SK-N-DZ (cell line): ENCODE measurements at regions not wholly inside any gene's neighbourhood (a gene's known extent, or its start where the extent isn't known, plus 50 kb on each side); places are given as distances from the start of the nearest gene placed in this dataset.
A peak's percentile ranks its signal among the peaks of the same experiment; 100 is the strongest.
"Not testable (repeated sequence)": the region's sequence is repeated elsewhere in the genome, so short reads cannot be mapped to it uniquely, and the experiment has no call there.

Experiments
- DNase-seq: peaks from one replicate; pipeline ENCODE4 v3.0.0-alpha.2; 2015; ENCODE audit warnings: low spot score

DNA sequence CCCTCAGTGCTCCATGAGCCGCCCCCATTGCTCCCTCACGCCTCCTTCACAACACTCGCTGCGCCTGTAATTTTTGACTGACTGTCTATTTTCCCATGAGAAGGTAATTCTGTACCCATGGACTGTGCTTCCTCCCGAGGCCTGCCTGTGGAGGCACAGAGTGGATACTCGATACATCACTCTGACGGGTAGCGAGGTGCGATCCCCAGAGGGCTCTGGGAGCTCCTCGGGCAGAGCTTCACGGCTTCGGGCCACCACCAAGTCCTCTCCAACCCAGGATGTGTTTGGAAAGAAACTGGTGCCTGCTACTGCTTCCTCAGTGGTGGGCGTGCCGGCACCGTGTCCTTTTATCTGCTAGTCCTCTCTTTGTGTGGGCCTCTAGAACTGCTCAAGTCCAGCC, 108.6 kb upstream of the DLG1 start:
- DNase-seq, result no peak

DNA sequence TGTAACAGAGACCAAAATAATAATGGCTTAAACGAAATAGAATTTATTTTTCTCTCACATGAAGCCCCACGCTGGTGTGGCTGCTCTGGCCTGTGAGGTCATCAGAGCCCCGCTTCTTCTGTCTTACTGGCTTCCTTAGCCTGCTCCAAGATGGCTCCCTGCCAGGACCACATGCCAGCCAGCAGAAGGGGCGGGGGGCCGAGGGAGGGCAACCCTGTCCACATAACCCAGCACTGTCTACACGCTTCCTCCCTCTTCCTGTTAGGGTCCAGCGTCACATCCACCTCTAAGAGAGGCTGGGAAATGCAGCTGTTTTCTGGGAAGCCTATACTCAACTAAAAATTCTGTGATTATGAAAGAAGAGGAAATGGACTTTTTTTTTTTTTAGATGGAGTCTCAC, 107.9 kb upstream of the DLG1 start:
- no peak for DNase-seq

DNA sequence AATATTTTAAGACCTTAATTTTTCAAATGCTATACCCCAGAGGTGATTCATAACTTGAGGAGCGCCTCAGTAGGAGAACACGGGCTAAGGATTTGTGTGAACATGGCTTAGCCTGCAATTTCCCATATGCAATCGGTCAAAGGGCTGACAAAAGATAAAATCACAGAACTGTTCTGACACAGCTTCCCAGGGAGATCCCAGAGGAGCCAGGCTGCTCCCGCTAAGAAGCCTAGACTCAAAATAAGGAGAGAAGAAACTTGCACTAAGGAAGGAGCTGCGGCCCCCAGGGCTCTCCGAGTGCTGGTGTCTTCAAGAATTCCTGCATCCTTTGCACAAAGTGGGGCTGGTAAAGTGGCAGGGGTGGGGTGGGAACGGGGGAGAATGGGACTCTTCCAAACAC, 106.3 kb upstream of the DLG1 start:
- DNase-seq, result no peak

DNA sequence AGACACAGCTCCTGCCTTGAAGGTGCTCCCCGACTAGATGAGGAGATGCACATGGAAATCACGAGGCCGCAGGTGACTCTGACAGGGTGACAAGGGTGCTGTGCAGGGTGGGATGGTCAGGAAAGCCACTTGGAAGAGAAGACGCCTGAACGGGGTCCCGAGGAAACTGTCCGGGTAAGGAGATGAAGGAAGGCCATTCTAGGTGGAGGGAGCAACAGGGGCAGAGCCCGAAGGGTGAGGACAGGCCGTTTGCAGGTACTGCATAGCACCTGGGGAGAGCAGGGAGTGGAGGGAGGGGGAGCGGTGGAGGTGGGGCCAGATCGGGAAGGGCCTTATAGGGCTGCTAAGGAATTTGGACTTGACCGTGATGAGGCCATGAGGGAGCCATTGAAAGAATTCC, 105.6 kb upstream of the DLG1 start:
- DNase-seq, result no peak

DNA sequence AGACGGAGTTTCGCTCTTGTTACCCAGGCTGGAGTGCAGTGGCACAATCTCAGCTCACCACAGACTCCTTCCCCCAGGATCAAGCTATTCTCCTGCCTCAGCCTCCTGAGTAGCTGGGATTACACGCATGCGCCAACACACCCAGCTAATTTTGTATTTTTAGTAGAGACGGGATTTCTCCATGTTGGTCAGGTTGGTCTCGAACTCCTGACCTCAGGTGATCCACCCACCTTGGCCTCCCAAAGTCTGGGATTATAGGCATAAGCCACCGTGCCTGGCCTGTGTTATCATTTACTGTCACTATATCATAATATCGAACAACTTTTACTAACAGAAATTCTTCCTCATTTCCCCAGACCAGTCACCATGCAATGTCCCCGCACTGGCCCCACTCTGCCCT, 104.0 kb upstream of the DLG1 start:
- not testable (repeated sequence) for DNase-seq

DNA sequence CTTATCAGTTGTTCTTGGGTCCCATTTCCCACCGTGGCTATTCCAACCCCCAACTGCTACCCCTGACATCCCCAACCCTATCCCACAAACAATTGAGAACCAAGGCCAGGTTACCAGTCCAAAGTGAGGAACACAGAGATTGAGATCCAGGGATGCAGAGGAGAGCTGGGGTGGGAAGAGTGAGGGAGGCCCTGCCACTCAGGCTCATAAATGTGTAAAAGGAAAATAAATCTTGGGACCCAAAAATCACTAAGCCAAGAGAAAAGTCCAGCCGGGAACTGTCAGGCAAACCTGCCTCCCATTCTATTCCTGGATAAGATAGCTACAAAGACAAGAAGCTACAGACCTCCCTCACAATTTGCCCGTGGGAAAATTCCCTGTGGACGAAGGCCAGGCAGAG, 101.1 kb upstream of the DLG1 start:
- no peak for DNase-seq

DNA sequence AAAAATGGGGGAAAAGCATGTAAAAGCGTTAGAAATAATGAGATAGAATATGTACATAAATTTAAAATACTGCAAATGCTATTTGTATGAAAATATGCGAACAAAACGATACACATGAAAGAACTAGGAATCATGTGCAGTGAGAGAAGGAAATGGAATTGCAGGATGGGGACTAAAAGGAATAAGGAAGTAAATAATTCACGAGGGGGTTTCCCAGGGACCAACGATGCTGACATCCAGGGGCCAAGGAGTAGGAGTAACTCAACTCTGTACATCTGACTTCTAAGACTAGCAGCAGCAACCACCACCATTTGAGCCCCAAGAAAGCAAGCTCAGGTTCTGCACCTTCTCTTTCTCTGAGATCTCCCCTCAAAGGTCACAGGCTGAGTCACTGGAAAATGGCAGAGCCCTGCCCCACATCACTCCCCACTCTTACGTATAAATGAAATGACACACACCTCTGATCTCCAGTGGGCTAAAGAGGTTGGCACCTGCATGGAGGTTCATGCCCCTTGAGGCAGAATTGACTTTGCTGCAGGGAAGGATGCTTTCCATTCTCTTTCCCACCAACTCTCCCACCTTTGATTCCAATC, 100.0 kb upstream of the DLG1 start:
- DNase-seq, result no peak

DNA sequence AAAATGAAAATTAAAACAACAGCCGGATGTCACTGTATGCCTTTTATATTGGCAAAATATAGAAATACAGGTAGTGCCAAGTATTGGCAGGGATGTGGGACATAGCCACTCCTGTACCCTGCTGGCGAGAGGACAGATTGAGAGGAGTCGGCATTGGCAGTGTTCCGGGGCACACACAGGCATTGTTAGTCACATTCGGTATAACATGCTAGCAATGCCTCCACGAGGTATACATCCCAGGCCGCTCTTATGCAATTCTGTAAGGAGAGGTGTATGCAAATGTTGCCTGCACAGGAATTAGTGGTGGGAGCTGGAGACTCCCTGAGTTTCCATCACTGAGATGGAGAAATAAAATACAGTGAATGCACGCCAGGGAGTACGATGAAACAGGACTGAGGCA, 99.4 kb upstream of the DLG1 start:
- DNase-seq, result no peak

DNA sequence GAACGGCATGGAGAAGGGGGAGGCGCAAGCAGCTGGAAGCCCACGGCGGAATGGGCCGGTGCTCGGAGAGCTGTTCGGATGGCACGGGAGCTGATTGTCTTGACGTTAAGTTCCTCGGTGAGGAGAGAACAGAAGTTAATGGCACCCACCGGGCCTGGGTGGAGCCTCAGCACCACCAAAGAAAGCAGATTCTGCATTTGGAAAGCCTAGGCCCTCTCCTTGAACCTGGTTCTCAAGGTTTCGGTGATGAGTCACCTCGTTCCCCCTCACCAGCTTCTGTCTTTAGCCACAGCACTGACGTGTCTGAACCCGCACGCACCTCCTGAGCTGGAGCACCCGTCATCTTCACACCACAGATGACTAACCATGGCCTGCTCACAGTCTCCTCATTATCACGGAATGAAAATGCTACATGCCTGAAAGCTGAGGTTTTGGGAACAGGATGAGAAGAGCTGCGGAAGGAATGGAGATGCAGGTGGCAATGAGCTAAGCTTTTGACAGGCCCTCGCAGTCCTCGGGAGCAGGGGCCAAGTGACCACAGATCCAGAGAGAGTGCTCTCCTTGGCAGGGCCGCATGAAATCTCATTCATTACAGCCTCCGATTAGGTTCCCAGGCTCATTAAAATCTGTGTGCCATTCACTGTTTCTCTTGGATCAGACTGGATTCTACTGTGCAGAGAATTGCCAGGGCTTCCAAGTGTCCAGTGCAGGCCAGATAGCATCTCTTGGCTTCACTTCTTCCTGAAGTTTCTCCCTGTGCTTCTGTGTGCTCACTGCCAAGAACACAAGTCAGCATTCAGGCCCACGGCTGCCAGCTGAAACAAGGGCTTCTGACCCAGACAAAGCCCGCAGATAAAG, 96.3 kb upstream of the DLG1 start:
- no peak for DNase-seq

DNA sequence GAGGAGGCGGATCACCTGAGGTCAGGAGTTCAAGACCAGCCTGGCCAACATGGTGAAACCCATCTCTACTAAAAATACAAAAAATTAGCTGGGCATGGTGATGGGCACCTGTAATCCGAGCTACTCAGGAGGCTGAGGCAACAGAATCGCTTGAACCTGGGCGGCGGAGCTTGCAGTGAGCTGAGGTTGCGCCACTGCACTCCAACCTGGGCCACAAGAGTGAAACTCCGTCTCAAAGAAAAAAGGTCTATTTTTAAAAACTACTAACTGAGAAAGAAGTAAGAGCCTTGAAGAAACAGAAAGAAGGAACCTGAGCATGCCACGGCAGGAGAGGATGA, 95.7 kb upstream of the DLG1 start:
- DNase-seq, result not testable (repeated sequence)

DNA sequence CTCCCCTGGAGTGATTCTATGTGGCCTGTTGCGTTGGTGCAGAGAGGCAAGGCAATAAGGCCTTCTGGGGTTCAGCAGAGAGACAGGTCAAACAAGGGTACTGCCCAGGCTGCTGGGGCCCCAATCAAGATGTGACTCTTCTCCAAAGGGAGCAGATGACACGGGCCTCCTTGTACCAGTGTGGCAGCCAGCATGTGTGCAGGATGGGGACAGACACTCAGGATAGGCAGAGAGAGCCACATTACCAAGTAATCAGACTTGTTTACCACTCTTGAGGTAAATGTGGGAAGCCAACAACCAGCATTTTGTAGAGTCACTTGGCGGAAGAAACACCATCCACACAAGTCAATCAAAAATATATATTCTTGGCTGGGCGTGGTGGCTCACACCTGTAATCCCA, 95.3 kb upstream of the DLG1 start:
- DNase-seq, result no peak

DNA sequence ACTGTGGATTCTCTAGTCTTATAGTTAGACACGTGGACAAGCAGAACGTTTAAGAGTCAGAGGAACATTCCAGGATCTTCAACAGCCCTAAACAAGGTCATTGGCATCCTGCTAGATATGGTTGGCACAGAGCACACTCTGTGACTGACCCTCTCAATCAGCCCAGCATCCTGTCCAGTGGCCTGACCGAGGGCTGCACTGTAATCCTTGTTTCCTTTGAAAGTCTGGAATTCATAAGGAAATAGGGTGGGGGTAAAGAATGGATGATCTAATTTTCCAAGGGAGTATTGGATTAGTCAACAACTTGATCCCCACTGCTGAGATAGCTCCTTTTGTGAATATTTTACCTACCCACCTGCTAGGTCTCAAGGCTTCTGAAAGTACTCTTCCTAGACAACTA, 94.5 kb upstream of the DLG1 start:
- no peak for DNase-seq

DNA sequence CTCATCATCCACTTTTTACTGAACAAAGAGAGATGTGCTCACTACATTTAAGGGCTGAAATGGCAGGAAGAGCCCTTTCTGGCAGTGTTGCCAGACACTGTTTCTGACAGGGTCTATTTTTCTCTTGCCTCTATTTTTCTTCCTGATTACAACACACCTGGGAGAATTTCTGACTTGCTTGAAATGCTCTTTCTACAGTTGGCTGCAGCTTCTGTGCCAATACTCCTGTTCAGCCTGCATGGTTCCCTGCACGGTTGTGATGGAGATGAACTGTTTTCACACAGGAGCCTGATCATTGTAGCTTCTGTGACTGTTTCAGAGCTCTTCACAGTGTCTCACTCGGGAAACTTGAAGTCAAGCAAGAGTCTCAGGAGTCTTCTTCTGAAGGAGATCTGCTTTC, 83.0 kb upstream of the DLG1 start:
- DNase-seq, result no peak

DNA sequence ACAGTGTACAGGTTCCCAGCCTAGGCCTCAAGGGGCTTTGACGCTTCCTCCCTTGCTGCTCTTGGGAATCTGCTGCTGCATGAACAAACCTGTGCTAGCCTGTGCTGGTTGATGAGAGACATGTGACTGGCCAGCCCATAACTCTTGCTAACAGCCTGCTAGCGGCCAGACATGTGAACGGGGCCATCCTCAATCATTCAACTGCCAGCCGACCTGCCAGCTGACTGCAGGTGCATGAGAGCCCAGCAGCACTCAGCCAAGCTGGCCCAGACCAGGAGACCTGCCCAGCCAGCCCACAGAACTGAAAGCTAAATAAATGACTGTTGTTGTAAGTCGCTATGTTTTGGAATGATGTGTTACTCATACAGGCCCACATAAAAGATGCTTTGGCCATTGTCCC, 82.4 kb upstream of the DLG1 start:
- peak; percentile 69 for DNase-seq

DNA sequence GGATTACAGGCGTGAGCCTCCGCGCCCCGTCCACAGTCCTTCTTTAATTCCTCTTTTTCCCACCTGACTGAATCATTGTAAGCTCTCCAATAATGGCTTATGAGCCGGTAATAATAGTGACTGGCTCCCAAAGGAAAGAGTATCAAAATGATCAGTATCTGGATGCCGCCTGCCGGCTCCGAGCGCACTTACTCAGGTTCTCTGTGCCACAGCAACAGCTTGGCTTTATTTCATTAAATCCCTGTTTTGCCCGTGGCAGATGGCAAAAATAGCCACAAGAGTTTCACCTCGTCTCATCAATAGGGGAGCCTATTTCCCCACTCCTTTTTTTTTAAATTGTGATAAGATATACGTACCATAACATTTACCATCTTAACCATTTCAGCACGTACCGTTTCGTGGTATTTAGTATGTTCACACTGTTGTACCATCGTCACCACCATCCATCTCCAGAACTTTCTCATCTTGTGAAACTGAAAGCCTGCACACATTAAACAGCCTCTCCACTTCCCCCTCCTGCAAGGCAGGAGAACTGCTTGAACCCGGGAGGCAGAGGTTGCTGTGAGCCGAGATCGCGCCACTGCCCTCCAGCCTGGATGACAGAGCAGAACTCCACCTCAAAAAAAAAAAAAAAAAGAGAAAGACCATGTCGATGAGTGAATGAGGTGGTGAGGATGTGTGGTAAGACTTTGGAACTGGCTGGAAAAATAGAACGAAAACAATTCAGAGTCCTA, 80.7 kb upstream of the DLG1 start:
- DNase-seq, result no peak

DNA sequence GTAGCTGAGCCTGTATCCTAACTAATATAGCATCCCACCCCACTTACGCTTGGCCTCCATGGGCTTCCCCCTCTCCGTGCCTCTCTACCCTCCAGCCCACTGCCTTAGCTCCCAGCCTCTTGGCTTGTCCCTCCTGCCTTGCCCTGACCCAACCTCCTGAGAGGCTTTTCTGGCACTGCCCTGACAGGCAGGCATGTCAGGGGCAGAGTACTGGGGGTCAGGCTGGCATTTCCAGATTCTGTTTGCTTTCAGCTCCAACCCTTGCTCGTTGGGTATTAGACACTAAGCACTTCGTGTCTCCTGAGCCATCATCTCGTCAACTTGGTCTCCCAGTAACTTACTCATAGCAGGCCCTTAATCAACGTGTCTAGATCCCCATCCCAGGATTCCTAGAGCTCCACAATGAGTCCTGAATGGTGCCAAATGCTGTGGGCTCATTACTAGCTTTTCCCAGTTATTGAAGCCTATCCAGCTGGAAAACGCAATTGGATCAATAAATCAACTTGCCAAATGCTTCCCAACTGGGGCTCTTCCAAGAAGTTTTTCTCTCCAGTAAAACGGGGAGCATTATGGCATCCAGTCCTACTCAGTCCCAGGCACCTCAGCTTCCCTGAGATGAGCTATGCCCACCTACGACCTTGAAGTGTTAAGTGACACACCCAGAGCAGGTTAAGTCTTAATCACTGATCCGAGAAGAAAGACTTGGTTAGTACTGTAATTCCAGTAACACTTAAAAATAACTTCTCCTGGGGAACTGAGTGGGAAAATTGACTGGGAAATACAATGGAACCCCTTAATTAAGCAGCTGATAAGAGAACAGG, 78.5 kb upstream of the DLG1 start:
- no peak for DNase-seq

DNA sequence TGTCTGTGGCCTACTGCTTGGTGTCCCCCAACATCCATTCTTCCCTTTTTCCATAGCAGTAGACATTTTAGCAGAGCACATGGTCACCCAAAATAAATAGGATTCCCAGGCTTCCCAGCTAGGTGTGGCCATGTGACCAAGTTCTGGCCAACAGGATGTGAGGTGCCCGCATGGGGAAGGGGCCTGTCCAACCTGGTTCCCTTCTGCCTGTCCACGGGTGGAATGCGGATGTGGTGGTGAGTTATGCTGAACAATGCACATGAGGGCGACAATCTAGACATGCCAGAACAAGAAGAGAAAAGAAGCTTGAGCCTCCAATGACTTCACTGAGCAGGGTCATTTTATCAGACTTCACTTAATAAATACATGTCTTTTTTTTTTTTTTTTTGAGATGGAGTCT, 77.6 kb upstream of the DLG1 start:
- DNase-seq, result no peak

DNA sequence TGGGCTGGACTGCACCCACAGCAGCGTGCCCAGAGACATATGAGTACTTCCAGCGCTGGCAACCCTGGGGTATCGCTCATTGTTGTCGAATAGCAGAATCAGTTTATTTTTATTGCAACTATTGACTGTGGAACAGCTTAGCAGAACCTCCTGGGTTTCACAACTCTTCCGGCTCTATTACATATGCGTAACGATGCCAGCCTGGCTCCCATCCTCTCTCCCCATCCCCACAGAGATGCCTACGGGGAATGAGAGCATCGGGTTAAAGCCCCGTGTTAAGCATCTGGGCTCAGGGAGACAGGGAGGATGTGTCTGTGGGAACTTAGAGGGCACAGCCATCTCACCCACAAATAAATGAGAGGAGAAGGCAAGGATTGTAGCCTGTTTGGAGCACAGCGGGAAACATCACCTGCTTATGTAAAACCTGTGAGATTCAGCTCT, 76.6 kb upstream of the DLG1 start:
- DNase-seq, result no peak

DNA sequence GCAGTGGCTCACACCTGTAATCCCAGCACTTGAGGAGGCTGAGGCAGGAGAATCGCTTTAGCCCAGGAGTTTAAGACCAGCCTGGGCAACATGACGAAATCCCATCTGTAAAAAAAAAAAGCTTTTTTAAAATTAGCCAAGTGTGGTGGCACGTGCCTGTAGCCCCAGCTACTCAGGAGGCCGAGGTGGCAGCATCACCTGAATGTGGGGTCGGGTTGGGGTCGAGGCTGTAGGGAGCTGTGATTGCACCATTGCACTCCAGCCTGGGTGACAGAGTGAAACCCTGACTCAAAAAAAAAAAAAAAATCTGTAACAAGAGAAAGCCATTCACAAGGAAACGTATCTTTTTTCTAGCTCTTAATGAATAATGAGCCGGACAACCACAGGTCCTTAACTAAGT, 74.7 kb upstream of the DLG1 start:
- DNase-seq, result no peak

DNA sequence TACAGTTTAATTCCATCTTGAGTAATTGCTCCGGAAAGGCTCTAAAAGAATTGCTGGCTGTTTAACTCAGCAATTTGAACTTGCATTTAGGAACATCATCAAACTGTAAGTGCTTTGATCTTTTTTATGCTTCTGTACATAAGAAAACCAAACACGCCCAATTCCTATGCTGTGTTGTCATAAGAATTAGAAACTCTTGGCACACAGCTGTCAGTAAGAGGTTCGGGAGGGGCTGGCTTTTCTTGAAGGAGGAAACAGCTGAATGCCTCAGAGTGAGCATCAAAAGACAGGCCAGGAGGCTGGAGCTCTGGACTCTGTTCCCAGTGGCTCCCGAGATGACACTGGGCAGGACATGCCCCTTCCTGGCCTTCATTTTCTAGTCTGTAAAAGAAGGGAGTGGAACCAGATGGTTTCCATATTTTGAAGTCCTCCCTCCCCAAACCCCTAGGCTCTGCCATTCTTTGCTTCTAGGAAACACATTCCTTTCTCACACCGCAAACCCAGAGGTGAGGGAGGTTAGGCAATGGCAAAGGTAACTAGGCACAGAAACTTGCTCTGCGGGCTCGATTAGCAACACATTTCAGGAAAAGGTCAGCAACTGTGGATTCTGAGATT, 73.7 kb upstream of the DLG1 start:
- peak; percentile 39 for DNase-seq

DNA sequence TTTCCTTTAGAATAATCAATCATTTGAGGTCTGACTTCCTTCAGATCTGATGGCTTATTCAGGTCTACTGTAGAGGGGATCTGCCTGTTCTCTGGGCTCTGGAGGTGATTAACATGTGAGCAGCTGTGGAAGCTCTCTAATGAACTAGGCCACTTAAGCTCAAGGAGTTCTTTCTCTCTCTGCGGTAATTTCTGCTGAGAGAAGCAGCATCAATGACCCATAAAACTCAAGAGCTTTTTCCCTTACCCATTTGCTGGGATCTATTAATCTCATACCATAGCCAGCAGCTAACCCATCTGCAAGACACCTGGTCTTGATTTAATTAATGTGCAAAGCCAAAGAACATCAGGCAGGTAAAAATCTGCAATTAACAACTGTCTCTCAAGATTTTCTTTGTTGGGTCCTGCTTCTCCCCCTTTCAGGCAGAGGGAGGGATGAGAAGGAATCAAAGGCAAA, 73.2 kb upstream of the DLG1 start:
- DNase-seq, result peak; percentile 30
